ENCODE measurements at regions not wholly inside any gene's neighbourhood (a gene's known extent, or its start where the extent isn't known, plus 50 kb on each side); places are given as distances from the start of the nearest gene placed in this dataset.

- Mint-ChIP-seq H3K27ac (ENCODE audit: unreplicated experiment) (no peak overlapping the region), H3K27me3 (ENCODE audit: unreplicated experiment) (no peaks in the 10 kb centered on the region), H3K4me3 (ENCODE audit: unreplicated experiment) (no peak overlapping the region), H3K9me3 (ENCODE audit: unreplicated experiment) (no peaks in the 10 kb centered on the region), H3K4me1 (ENCODE audit: low read depth, unreplicated experiment) (no peaks in the 10 kb centered on the region), H3K36me3 (ENCODE audit: unreplicated experiment) (no peaks in the 10 kb centered on the region)
- no peak for TF ChIP-seq CTCF (IDR thresholded peaks at IDR 0.05; ENCODE audit: partially characterized antibody, unreplicated experiment)
- no peak for DNase-seq
These were observed 206.8 kb downstream of the CAAP1 start for GRCh38 chr9:26685818-26686217.

- no peak for DNase-seq
- H3K27ac Mint-ChIP-seq (ENCODE audit: unreplicated experiment): no peak overlapping the region
These were observed 208.6 kb downstream of the CAAP1 start for GRCh38 chr9:26684029-26684428.

GRCh38 chr9:26682796-26683496, 209.7 kb downstream of the CAAP1 start:
- H3K4me3 Mint-ChIP-seq (ENCODE audit: unreplicated experiment): no peak overlapping the region
- DNase-seq: no peak
- H3K27ac Mint-ChIP-seq (ENCODE audit: unreplicated experiment): no peak overlapping the region
- no peaks in the 10 kb centered on the region for H3K36me3 Mint-ChIP-seq (ENCODE audit: unreplicated experiment)
- no peaks in the 10 kb centered on the region for H3K27me3 Mint-ChIP-seq (ENCODE audit: unreplicated experiment)
- TF ChIP-seq CTCF (IDR thresholded peaks at IDR 0.05; ENCODE audit: partially characterized antibody, unreplicated experiment): no peak
- H3K4me1 Mint-ChIP-seq (ENCODE audit: low read depth, unreplicated experiment): no peaks in the 10 kb centered on the region
- no peaks in the 10 kb centered on the region for H3K9me3 Mint-ChIP-seq (ENCODE audit: unreplicated experiment)

More at GRCh38 chr9:26684029-26684428, 208.6 kb downstream of the CAAP1 start:
- TF ChIP-seq CTCF (IDR thresholded peaks at IDR 0.05; ENCODE audit: partially characterized antibody, unreplicated experiment): no peak
- Mint-ChIP-seq H3K4me1 (ENCODE audit: low read depth, unreplicated experiment) (no peaks in the 10 kb centered on the region), H3K4me3 (ENCODE audit: unreplicated experiment) (no peak overlapping the region), H3K9me3 (ENCODE audit: unreplicated experiment) (no peaks in the 10 kb centered on the region), H3K27me3 (ENCODE audit: unreplicated experiment) (no peaks in the 10 kb centered on the region), H3K36me3 (ENCODE audit: unreplicated experiment) (no peaks in the 10 kb centered on the region)

- no peaks in the 10 kb centered on the region for H3K36me3 Mint-ChIP-seq (ENCODE audit: unreplicated experiment)
- TF ChIP-seq CTCF (IDR thresholded peaks at IDR 0.05; ENCODE audit: partially characterized antibody, unreplicated experiment): no peak
- H3K27me3 Mint-ChIP-seq (ENCODE audit: unreplicated experiment): no peaks in the 10 kb centered on the region
- H3K9me3 Mint-ChIP-seq (ENCODE audit: unreplicated experiment): no peaks in the 10 kb centered on the region
- no peak overlapping the region for H3K4me3 Mint-ChIP-seq (ENCODE audit: unreplicated experiment)
- no peak overlapping the region for H3K27ac Mint-ChIP-seq (ENCODE audit: unreplicated experiment)
- no peak for DNase-seq
- no peaks in the 10 kb centered on the region for H3K4me1 Mint-ChIP-seq (ENCODE audit: low read depth, unreplicated experiment)
These were observed 210.6 kb downstream of the CAAP1 start for GRCh38 chr9:26682041-26682440.

- Mint-ChIP-seq H3K4me1 (ENCODE audit: low read depth, unreplicated experiment) (no peaks in the 10 kb centered on the region), H3K36me3 (ENCODE audit: unreplicated experiment) (no peaks in the 10 kb centered on the region), H3K4me3 (ENCODE audit: unreplicated experiment) (no peak overlapping the region), H3K27ac (ENCODE audit: unreplicated experiment) (no peak overlapping the region), H3K27me3 (ENCODE audit: unreplicated experiment) (no peaks in the 10 kb centered on the region), H3K9me3 (ENCODE audit: unreplicated experiment) (no peaks in the 10 kb centered on the region)
- no peak for DNase-seq
- no peak for TF ChIP-seq CTCF (IDR thresholded peaks at IDR 0.05; ENCODE audit: partially characterized antibody, unreplicated experiment)
These were observed 214.5 kb downstream of the CAAP1 start for GRCh38 chr9:26677965-26678706.

Data from glutamatergic neuron (in vitro differentiated cells).